ENCODE measurements at regions not wholly inside any gene's neighbourhood (a gene's known extent, or its start where the extent isn't known, plus 50 kb on each side); places are given as distances from the start of the nearest gene placed in this dataset.
"Not testable (repeated sequence)": the region's sequence is repeated elsewhere in the genome, so short reads cannot be mapped to it uniquely, and the experiment has no call there.

- H3K36me3 ChIP-seq (ENCODE audit: control insufficient read depth, insufficient read depth, low read length), result no peaks in the 10 kb centered on the region
- no peak for DNase-seq (ENCODE audit: extremely low read depth, insufficient read length)
- no peak overlapping the region for H3K4me3 ChIP-seq (replicated peaks; ENCODE audit: low read depth, low read length)
- H3K27me3 ChIP-seq (replicated peaks; ENCODE audit: control insufficient read depth, insufficient read depth, low read length), result no peaks in the 10 kb centered on the region; the same call in 1 of the 2 replicates
- TF ChIP-seq CTCF (IDR thresholded peaks at IDR 0.05; ENCODE audit: insufficient read depth, low read length, poor library complexity, severe bottlenecking), result no peak
Measured at GRCh38 chr16:86277221-86277620, 233.1 kb upstream of the FOXF1 start.

GRCh38 chr16:86277859-86278258 lies 232.5 kb upstream of the FOXF1 start:
- not testable (repeated sequence) for H3K27me3 ChIP-seq (replicated peaks; ENCODE audit: control insufficient read depth, insufficient read depth, low read length); DNase-seq (ENCODE audit: extremely low read depth, insufficient read length); H3K36me3 ChIP-seq (ENCODE audit: control insufficient read depth, insufficient read depth, low read length); H3K4me3 ChIP-seq (replicated peaks; ENCODE audit: low read depth, low read length)

- no peak overlapping the region for H3K4me3 ChIP-seq (replicated peaks; ENCODE audit: low read depth, low read length)
- no peaks in the 10 kb centered on the region for H3K36me3 ChIP-seq (ENCODE audit: control insufficient read depth, insufficient read depth, low read length)
- TF ChIP-seq CTCF (IDR thresholded peaks at IDR 0.05; ENCODE audit: insufficient read depth, low read length, poor library complexity, severe bottlenecking), result no peak
- no peaks in the 10 kb centered on the region for H3K27me3 ChIP-seq (replicated peaks; ENCODE audit: control insufficient read depth, insufficient read depth, low read length)
- no peak for DNase-seq (ENCODE audit: extremely low read depth, insufficient read length)
Measured at GRCh38 chr16:86281421-86281820, 228.9 kb upstream of the FOXF1 start.

- no peak for DNase-seq (ENCODE audit: extremely low read depth, insufficient read length)
- no peak for TF ChIP-seq CTCF (IDR thresholded peaks at IDR 0.05; ENCODE audit: insufficient read depth, low read length, poor library complexity, severe bottlenecking)
- Histone ChIP-seq H3K36me3 (ENCODE audit: control insufficient read depth, insufficient read depth, low read length) (no peaks in the 10 kb centered on the region), H3K4me3 (replicated peaks; ENCODE audit: low read depth, low read length) (no peak overlapping the region), H3K27me3 (replicated peaks; ENCODE audit: control insufficient read depth, insufficient read depth, low read length) (peaks cover 3% of the 10 kb centered on the region)
Measured at GRCh38 chr16:86283944-86284343, 226.4 kb upstream of the FOXF1 start.

GRCh38 chr16:86285421-86285820 lies 224.9 kb upstream of the FOXF1 start:
- TF ChIP-seq CTCF (IDR thresholded peaks at IDR 0.05; ENCODE audit: insufficient read depth, low read length, poor library complexity, severe bottlenecking), result no peak
- Histone ChIP-seq H3K4me3 (replicated peaks; ENCODE audit: low read depth, low read length) (no peak overlapping the region), H3K36me3 (ENCODE audit: control insufficient read depth, insufficient read depth, low read length) (no peaks in the 10 kb centered on the region), H3K27me3 (replicated peaks; ENCODE audit: control insufficient read depth, insufficient read depth, low read length) (peaks cover 5% of the 10 kb centered on the region)
- no peak for DNase-seq (ENCODE audit: extremely low read depth, insufficient read length)

GRCh38 chr16:86285938-86286921 lies 224.1 kb upstream of the FOXF1 start:
- Histone ChIP-seq H3K27me3 (replicated peaks; ENCODE audit: control insufficient read depth, insufficient read depth, low read length) (peaks cover 5% of the 10 kb centered on the region), H3K36me3 (ENCODE audit: control insufficient read depth, insufficient read depth, low read length) (no peaks in the 10 kb centered on the region), H3K4me3 (replicated peaks; ENCODE audit: low read depth, low read length) (no peak overlapping the region)
- DNase-seq (ENCODE audit: extremely low read depth, insufficient read length), result no peak
- no peak for TF ChIP-seq CTCF (IDR thresholded peaks at IDR 0.05; ENCODE audit: insufficient read depth, low read length, poor library complexity, severe bottlenecking)

Measured in GM06990 (cell line).